ENCODE measurements at regions not wholly inside any gene's neighbourhood (a gene's known extent, or its start where the extent isn't known, plus 50 kb on each side); places are given as distances from the start of the nearest gene placed in this dataset.

GRCh38 chr4:57652779-57653178 is 542.6 kb upstream of the IGFBP7 start:
- TF ChIP-seq, protein P1, sequence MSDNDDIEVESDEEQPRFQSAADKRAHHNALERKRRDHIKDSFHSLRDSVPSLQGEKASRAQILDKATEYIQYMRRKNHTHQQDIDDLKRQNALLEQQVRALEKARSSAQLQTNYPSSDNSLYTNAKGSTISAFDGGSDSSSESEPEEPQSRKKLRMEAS (IDR thresholded peaks at IDR 0.05; ENCODE audit: insufficient read depth, insufficient read length): no peak
- no peak for TF ChIP-seq EZH2 (IDR thresholded peaks at IDR 0.05; ENCODE audit: borderline replicate concordance, low read depth, low read length, severe bottlenecking)
- TF ChIP-seq CTCF (IDR thresholded peaks at IDR 0.05; ENCODE audit: extremely low read depth in 1 of 2, insufficient read depth in 1 of 2, low read depth in 1 of 2, low read length in 2 of 2): no peak

Data from endothelial cell of umbilical vein (primary cell).